Neural cell (in vitro differentiated cells): ENCODE measurements at regions not wholly inside any gene's neighbourhood (a gene's known extent, or its start where the extent isn't known, plus 50 kb on each side); places are given as distances from the start of the nearest gene placed in this dataset.
"Not testable (repeated sequence)": the region's sequence is repeated elsewhere in the genome, so short reads cannot be mapped to it uniquely, and the experiment has no call there.

Source experiments
- EZH2 ChIP-seq: fragments of 200-600, 300-800 bp; shearing (Covaris generic), sonication (generic); IDR thresholded peaks from 2 replicates; pipeline ENCODE4 v1.6.1; 2014; ENCODE audit warnings: antibody characterized with exemption, low read length, borderline replicate concordance, mild to moderate bottlenecking; ENCODE audit not compliant: insufficient read depth, poor library complexity, severe bottlenecking
- RAD21 ChIP-seq: fragments of 450-650 bp; conservative IDR thresholded peaks from 2 replicates; pipeline ENCODE4 v1.6.1; 2014; ENCODE audit warnings: antibody characterized with exemption, mild to moderate bottlenecking, moderate library complexity
- TF ChIP-seq, protein P1 (sequence below): fragments of 450-650 bp; IDR thresholded peaks from 2 replicates; pipeline ENCODE4 v1.5.1; 2014; ENCODE audit warnings: antibody characterized with exemption, mild to moderate bottlenecking, moderate library complexity; ENCODE audit not compliant: poor library complexity, severe bottlenecking

DNA sequence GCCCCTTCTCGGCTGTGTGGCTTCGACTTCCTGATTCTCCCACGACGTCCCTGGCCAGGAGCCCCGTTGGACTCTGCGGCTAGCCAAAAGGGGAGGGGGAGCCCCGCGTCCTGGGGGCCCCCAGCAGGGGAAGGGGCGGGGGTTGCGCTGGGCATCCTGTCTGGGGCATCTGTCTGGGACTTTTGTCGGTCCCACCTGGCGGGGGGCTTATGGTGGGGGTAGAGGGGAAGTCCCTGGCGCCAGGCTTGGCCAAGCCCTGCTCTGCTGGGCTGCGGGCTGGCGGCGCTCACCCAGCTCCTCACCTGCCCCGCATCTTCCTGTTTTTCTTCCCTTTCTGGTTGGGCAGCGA, 142.7 kb upstream of the EEF2KMT start:
- not testable (repeated sequence) for TF ChIP-seq RAD21, EZH2
- TF ChIP-seq, protein P1, sequence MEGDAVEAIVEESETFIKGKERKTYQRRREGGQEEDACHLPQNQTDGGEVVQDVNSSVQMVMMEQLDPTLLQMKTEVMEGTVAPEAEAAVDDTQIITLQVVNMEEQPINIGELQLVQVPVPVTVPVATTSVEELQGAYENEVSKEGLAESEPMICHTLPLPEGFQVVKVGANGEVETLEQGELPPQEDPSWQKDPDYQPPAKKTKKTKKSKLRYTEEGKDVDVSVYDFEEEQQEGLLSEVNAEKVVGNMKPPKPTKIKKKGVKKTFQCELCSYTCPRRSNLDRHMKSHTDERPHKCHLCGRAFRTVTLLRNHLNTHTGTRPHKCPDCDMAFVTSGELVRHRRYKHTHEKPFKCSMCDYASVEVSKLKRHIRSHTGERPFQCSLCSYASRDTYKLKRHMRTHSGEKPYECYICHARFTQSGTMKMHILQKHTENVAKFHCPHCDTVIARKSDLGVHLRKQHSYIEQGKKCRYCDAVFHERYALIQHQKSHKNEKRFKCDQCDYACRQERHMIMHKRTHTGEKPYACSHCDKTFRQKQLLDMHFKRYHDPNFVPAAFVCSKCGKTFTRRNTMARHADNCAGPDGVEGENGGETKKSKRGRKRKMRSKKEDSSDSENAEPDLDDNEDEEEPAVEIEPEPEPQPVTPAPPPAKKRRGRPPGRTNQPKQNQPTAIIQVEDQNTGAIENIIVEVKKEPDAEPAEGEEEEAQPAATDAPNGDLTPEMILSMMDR = not testable (repeated sequence)
